GDM1 (cell line): ENCODE measurements at regions not wholly inside any gene's neighbourhood (a gene's known extent, or its start where the extent isn't known, plus 50 kb on each side); places are given as distances from the start of the nearest gene placed in this dataset.
"Not testable (repeated sequence)": the region's sequence is repeated elsewhere in the genome, so short reads cannot be mapped to it uniquely, and the experiment has no call there.

ENCODE experiments used
- DNase-seq: peaks from one replicate; lab custom pipeline; 2025; lab: John Stamatoyannopoulos, UW

GRCh38 chr2:175606010-175606841 is 395.8 kb downstream of the LNPK start:
- no peak for DNase-seq

DNA sequence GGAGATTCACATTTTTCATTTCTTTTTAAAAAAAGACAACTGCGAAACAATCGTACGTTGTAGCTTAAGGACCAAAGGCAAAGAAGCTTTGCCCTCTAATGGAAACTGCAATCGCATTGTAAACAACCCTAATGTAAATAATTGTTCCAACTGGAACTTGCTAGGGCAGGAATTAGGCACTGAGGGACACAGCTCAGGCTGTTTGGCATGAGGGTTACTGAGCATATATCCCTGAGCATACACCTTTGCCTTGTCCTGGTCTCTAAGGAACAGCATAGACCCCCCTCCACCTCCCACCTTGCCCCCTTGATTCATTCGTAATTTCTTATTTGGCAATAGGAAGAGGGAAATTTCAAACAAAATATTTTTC is 396.4 kb downstream of the LNPK start:
- no peak for DNase-seq

DNA sequence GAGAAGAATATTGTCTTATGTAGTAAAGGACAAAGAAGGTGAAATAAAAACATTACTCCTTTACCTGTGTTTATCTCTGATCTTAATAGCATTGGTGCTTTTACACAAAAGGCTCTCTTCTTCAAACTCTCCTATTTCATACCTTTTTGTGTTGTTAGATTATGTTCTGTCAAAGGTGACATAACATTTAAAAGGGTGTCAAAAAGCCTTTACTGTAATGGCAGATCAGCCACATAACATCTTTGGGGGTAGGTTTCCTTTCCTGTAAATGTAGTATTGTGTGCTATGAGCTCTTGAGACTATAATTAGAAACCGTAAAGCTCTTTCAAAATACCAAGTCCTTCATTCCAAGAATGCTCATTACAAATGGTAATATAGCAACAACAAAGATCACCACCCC is 400.1 kb downstream of the LNPK start:
- DNase-seq: no peak

- no peak for DNase-seq
These were observed 401.9 kb downstream of the LNPK start for GRCh38 chr2:175599966-175600831.

- DNase-seq: no peak
These were observed 404.8 kb downstream of the LNPK start for GRCh38 chr2:175597286-175597685.

DNA sequence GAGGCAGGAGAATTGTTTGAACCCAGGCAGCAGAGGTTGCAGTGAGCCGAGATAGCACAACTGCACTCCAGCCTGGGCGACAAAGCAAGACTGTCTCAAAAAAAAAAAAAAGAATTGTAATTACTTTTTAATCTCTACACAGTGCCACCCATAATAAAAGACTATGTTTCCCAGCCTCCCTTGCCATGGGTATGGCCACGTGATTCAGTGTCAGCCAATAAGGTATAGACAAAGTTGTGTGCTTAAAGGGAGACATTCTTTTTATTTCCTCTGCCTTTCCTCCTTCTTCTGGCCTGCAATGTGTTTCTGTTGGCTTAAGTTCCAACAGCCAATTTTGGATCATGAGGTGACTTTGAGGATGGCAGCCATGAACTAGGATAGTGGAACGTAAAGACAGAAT is 406.9 kb downstream of the LNPK start:
- DNase-seq: no peak

DNA sequence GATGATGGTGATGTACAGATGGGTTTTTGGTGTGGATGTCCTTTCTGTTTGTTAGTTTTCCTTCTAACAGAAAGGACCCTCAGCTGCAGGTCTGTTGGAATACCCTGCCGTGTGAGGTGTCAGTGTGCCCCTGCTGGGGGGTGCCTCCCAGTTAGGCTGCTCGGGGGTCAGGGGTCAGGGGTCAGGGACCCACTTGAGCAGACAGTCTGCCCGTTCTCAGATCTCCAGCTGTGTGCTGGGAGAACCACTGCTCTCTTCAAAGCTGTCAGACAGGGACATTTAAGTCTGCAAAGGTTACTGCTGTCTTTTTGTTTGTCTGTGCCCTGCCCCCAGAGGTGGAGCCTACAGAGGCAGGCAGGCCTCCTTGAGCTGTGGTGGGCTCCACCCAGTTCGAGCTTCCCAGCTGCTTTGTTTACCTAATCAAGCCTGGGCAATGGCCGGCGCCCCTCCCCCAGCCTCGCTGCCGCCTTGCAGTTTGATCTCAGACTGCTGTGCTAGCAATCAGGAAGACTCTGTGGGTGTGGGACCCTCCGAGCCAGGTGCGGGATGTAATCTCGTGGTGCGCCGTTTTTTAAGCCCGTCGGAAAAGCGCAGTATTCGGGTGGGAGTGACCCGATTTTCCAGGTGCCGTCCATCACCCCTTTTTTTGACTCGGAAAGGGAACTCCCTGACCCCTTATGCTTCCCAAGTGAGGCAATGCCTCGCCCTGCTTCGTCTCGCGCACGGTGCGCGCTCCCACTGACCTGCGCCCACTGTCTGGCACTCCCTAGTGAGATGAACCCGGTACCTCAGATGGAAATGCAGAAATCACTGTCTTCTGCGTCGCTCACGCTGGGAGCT is 408.2 kb downstream of the LNPK start:
- not testable (repeated sequence) for DNase-seq

- not testable (repeated sequence) for DNase-seq
These were observed 406.7 kb upstream of the ATP5MC3 start for GRCh38 chr2:175588213-175588612.

DNA sequence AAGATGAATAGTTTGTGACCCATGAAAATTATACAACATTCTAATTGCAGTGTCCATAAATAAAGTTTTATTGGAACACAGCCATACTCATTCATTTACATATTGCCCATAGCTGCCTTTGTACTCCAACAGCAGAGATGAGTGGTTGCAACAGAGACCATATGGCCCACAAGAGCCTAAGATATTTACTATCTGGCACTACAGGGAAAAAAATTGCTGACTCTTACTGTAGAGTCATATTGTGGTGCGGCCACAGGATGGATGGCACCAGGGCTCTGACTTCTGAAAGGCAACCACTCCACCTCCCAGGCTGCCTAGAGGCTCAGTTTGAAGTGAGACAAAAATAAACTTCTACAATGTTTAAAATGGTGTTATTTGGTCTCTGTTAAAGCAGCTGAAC is 404.0 kb upstream of the ATP5MC3 start:
- DNase-seq: no peak

- DNase-seq: no peak
These were observed 399.1 kb upstream of the ATP5MC3 start for GRCh38 chr2:175580652-175581051.

GRCh38 chr2:175579646-175580045 is 398.1 kb upstream of the ATP5MC3 start:
- peak; percentile 9 for DNase-seq

DNA sequence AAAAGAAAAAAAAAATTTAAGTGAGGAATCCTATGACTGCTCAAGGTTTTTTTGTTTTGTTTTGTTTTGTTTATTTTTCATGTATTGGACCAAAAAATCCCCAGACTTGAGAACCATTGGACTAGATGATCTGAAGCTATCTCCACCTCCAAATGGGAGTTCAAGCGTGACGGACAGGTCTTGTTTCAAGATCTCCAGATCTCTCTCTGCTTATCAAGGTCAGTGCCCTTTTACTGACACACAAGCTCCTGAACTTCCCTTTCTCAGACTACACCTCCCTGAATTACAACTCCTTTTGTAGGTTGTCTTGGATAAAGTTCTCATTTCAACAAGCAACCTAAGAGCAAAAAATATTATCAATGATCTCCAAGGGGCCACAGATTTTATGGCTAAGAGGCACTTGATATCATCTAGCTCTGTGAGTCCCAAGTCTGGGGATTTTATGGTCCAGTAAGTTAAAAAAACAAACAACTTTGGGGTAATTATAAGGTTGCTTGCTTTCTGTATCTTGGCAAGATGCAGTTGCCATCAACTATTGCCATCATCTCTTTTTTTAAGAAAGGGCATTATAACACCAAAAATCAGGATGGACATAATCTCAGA is 396.0 kb upstream of the ATP5MC3 start:
- no peak for DNase-seq

DNA sequence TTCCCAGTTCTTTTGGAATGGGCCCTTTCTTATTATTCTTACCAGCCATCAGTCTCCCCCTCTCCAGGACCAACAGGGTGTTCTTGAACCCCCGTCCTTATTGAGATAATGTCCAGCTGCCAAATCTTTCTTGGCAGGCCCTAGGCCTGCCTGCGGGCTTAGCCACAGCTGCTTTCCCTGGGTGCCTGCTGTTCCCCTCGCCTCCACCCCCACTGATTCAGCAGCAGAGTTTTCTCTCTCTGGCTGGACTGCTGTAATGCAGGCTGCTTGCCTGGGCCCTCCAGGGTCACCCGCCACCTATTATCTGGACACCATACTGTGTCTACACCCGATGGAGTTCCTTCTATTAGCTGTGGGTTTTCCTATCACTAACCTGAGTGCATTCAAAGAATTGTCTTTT is 395.4 kb upstream of the ATP5MC3 start:
- no peak for DNase-seq

DNA sequence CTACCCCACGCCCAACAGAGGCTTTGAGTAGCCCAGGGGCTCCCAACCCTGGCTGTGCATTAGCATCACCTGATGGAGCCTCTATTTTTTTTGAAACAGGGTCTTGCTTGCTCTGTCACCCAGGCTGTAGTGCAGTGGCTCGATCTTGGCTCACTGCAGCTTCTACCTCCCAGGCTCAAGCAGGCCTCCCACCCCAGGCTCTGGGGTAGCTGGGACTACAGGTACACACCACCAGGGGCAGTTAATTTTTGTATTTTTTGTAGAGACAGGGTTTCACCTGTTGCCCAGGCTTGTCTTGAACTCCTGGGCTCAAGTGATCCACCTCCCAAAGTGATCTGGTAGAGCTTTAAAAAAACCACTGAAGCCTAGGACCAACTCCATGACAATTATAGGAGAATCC is 394.8 kb upstream of the ATP5MC3 start:
- no peak for DNase-seq

DNA sequence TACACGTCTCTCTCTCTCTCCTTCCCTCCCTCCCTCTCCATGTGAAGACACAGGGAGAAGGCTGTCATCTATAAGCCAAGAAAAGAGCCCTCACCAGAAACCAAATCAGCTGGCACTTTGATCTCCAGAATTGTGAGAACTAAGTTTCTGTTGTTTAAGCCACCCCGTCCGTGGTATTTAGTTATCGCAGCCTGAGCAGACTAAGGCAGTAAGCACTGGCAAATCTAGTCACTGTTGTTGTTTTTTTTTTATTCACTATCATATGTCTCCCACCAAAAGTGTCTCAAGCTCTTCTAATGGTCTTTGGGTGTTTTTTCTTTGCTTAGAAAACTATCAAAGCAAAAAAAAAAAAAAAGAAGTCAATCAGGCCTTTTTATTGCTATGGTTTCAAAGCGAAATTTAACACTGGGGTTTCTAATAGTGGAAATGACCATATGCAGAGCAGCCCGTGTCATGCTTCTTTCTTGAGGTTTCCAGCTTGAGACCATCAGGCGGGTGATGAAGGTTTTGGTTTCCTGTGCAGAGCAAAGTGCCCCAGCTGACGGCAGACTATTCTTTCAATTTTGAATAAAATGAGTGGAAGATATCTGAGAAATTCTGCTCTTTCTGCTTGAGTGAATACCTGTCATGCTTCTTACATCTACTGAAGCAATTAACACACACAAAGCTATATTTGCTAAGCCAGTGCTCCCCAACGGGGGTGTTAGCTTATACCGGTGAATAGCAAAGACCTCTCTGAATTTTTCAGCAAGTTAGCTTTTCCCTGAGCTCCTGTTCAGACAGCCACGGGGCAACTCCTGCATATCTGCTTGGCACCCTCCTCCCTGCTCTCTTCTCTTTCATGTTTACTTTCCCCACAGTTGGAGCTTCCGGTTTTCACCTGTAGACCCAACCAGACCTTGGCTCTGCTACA is 394.1 kb upstream of the ATP5MC3 start:
- no peak for DNase-seq

GRCh38 chr2:175574069-175574468 is 392.6 kb upstream of the ATP5MC3 start:
- DNase-seq: no peak

- no peak for DNase-seq
These were observed 389.7 kb upstream of the ATP5MC3 start for GRCh38 chr2:175571078-175571653.

- DNase-seq: no peak
These were observed 386.7 kb upstream of the ATP5MC3 start for GRCh38 chr2:175568109-175568730.

GRCh38 chr2:175567435-175568061 is 386.0 kb upstream of the ATP5MC3 start:
- no peak for DNase-seq
